Stimulated activated CD4-positive, alpha-beta T cell treated with anti-CD3 and anti-CD28 coated beads, Interleukin-4, amount 100 ng/mL, for 1 hour (primary cell): ENCODE measurements at regions not wholly inside any gene's neighbourhood (a gene's known extent, or its start where the extent isn't known, plus 50 kb on each side); places are given as distances from the start of the nearest gene placed in this dataset.

ENCODE experiments used
- DNase-seq: peaks from one replicate; pipeline ENCODE4 v3.0.0-alpha.2; 2020

GRCh38 chr1:226816576-226816975 is 53.8 kb upstream of the PSEN2 start:
- DNase-seq = no peak

- DNase-seq = no peak
Observed at GRCh38 chr1:226814751-226815537, 55.5 kb upstream of the PSEN2 start.

DNA sequence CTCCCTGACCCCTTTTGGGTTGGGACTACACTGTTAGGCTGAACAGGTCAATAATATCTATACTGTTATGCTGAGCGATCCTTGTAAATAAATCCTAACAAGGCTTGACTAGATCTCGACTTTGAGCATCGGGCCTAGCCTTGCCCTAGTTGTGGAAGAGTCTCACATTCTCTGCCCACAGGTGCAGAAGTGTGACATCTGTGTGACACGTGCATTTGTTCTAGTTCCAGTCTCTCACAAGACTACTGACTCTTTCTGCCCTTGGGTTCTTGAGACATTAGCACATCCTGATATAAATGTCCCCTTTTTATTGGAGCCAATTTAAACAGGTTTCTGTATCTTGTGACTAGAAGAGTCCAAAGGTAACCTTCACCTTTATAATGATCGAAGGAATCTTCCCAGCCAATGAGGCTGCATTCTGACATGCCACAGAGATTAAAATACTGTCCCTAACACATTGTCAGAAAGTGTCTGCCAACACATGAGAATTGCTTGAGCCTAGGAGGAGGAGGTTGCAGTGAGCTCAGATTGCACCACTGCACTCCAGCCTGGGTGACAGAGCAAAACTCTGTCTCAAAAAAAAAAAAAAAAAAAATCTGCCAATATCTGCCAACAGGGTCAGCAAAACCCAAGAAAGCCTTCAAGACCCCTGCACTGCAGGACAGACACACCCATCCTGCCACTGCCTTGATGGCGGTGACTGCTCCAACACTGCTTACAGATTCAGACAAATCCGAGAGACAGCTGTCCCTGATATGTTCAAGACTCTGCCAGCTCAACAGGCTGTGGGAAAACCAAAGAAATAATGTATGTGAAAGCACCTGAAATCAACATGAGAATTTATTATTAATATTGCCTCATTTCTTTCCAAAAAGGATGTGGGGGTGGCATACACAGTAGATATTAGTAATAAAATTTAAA is 56.5 kb upstream of the PSEN2 start:
- DNase-seq = no peak

DNA sequence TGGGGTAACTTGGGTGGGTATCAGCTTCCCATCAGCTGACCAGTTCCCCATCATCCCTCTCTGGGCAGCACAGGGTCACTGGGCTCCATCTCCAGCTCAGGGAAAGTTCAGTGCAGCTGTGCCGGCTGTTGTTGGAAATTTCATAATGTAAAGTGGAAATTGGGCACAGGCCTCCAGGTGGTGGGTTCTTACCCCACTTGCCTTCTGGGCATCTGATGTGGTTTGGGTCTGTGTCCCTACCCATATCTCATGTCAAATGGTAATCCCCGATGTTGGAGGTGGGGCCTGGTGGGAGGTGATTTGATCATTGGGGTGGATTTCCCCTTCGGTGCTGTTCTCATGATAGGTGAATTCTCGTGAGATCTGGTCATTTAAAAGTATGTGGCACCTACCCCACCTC is 59.7 kb upstream of the PSEN2 start:
- DNase-seq = no peak

- DNase-seq = no peak
Observed at GRCh38 chr1:226809785-226810571, 60.4 kb upstream of the PSEN2 start.

- DNase-seq = no peak
Observed at GRCh38 chr1:226808501-226808900, 61.9 kb upstream of the PSEN2 start.

GRCh38 chr1:226806988-226807387 is 63.4 kb upstream of the PSEN2 start:
- no peak for DNase-seq

GRCh38 chr1:226804907-226805759 is 65.3 kb upstream of the PSEN2 start:
- DNase-seq = no peak

DNA sequence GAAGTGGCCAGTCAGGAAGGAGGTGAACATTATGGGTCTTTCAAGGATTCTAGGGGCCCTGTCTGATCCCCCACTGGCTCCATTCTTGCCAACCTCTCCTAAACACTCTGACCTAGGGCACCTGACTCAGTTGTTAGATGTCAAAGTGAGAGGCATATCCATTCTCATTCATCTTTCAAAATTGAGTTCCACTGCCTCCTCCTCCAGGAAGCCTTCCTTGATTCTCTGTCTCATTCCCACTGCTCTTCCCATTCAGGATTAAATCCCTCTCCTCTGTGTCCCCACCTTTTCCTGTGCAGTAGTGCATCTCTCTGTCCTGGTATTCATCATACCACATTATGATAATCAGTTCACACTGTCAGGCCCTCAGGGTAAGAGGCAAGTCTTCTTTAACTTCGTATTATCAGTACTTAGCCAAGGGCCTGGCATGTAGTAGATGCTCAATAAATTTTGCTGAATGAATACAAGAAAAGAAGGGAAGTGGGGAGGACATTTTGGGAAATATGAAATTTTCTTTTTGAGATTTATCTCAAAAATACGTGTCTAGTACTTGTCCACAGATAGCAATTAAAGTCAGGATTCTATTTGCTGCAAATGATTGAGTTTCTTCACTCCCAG is 61.8 kb upstream of the ITPKB start:
- DNase-seq = no peak

DNA sequence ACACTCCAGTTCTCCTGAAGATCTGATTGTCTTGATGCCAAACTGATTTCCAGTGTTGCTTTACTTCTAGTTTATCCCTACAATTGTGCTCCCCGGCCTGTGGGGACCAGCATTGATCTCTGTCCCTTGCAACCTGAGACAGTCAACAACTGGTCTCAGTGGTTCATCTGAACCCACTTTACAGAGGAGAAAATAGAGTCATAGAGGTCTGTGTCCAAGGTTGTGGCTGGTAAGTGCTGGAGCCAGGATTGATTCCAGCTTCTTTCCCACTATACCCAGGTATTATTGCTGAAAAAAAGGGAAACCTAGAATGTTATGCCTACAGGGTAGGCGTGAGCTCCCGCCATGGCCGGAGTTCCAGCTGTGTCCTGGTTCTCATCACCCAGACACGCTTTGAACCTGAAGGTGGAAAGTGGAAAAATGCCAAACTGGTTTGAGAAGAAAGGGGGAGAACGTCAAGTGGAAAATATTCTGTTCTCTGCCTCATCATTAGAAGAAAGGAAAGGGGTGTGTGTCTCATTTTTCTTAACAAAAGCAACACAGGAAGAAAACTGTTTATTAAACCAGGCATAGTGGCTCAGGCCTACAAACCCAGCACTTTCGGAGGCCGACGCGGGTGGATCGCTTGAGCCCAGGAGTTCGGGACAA is 60.7 kb upstream of the ITPKB start:
- no peak for DNase-seq

DNA sequence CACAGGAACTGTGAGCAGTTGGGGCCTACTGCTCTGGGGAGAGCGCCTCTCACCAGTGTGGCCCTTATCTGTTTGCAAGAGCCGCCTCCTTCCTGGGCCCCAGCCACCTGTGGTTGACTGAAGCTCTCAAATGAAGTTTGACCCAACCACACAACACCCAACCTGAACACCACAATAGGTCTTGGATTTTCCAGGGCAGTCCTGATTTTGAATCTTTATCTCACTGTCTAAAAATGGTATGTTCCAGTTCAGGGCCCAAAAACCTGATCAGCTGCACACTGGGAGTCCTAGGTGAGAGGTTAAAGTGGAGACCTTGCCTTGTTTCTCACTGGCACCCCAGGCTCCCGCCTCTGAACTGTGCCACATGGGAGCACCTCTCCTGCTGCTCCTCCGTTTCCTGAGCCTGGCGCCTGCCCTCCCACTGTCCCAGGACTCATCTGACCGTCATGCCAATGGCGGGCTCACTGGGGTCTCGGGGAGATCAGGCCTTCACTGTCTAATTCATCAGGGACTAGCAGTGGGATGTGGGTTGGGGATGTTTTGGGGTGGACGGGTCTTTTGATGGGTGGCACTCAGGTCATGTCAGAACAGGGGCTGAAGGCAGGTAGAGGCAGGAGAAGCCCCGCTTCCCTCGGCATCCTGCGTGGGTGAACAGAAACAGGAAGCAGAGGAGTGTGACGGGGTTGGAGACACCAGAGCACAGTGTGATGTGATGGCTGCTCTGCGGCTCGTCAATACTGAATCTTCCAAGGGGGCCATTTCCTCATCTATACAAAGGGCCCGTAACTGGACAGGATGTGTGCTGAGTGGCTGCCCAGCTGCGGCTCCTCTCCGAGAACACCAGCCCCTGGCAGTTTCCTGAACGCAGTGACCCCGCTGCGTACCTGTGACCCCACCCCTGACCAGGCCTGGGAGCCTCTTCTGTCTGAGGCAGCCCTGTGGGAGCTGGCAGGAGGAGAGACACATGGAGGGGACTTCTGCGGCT is 59.6 kb upstream of the ITPKB start:
- DNase-seq = peak; percentile 56

GRCh38 chr1:226797151-226797550 is 58.1 kb upstream of the ITPKB start:
- DNase-seq = no peak

- DNase-seq = no peak
Observed at GRCh38 chr1:226793620-226794276, 54.7 kb upstream of the ITPKB start.

GRCh38 chr1:226792368-226792767 is 53.3 kb upstream of the ITPKB start:
- no peak for DNase-seq

DNA sequence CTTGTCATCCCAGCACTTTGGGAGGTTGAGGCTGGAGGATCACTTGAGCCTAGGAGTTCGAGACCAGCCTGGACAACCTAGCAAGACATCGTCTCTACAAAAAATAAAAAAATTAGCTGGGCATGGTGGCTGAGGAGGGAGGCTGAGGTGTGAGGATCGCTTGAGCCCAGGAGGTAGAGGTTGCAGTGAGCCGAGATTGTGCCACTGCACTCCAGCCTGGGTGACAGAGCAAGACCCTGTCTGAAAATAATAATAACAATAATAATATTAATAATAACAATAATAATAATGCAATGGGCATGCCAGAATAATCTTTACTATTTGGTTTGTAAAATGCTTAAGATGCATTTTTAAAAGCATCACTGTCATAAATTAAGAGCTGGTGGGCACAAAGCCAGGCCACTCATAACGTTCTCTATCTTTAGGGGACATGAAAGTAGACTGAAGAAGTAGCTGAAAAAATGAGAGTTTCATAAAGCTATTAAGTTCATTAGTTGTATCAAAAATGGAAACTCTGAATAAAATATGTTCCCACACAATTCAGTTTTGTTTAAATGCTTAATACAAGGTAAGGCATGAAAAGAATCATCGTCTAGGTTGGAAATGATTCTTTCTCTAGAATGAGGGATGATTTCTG is 51.6 kb upstream of the ITPKB start:
- no peak for DNase-seq

DNA sequence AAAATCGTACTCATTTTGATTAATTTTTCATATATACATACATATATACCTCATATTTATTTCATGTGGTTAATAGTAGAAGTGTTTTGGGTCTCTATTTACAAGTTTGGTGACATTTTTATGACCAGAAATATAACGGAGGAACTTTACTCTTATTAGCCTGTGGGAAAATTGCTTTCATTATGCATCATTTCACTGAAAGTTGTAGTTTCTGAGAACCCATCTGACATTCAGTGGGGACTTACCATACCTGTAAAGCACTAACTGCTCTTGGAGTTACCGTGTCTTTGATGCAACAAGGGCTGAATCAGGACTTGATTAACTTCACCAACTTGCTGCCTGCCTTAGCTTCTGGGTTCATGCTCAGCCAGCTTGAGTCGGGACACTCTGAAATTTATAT is 49.9 kb upstream of the ITPKB start:
- no peak for DNase-seq
